ENCODE measurements at regions not wholly inside any gene's neighbourhood (a gene's known extent, or its start where the extent isn't known, plus 50 kb on each side); places are given as distances from the start of the nearest gene placed in this dataset.

DNA sequence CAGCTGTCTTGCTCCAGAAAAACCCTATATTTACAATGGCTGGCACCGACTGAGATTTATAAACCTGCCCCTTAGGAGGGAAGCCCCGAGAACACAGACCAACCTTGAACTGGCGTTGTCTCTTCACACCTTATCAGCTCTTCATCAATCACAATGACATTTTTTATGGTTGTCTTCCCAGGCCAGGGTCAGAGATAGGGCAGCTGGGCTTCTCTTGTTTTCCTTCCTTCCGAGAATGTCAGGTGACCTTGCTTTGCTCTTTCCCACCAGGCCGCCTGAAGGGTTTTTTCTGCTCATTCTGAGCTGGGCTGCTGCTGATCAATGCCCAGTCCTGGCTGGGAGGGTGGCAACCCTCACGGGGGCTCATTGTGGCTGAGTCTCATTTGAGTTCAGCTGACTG is 619.1 kb downstream of the CCDC171 start:
- no peak for DNase-seq

DNA sequence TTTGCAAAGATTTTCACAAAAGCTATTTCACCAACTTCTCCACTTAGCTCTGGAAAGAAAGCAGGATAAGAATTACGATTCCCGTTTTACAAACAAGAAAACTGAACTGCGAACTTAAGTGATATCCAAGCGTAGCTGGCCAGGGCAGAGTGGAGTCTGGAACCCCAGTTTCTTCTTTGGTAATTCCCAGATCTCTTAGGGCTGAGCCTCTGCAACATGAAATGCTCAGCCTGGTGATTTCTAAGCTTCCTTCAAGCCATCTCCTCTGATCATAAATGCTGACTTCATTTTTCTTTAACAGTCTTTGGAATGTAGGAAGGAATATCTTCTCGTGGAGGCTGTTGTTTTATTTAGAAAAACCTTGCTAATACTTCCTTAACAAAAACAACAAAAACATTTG is 620.0 kb downstream of the CCDC171 start:
- DNase-seq: no peak

DNA sequence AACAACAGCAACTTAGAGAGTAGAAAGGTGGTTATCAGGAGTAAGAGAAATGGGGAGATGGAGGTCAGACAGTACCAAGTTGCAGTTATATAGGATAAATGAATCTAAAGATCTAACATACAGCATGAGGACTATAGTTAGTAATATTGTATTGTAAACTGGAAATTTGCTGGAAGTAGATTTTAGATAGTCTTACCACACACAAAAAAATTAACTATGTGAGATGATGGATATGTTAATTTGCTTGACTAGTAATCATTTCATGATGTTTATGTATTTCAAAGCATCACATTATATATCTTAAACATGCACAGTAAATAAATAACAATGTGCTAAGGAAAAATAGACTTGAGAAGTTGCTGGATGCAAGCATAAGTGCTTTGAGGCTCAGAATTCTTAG is 622.1 kb downstream of the CCDC171 start:
- DNase-seq: no peak

DNA sequence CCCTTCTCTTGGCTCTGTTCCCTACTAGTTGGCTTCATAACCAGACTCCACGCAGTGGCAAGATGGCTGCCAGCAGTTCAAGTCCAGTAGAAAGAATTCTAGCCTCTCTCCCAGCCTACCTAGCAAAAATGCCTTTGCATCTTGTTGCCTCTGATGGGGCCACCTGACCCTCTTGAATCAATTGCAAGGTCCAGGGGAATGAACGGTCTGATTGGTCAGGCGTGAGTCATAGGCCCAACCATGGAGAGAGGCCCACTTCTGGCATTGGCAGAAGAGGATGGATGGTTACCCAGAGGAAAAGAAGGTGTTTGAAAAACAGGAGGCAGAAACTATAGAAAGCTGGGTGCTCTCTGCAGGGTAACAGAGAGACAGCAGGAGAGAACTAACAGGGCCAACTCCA is 622.6 kb downstream of the CCDC171 start:
- no peak for DNase-seq

DNA sequence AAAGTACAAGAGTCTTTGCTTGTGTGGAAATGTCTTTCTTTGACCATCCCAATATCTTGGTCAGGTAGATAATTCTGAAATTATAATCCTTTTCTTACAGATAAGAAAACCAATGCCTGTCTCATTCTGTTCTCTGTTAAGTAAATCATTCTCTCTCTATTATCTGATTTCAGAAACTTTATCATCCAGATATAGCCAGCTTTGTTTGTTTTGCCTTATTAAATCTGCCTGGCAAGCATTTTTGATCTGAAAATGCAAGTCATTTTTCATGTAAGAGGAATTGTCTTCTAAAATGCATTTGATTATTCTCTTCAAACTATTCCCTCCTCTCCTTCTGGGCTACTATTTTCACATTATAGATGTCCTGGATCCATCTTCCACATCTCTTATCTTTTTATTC is 625.5 kb downstream of the CCDC171 start:
- no peak for DNase-seq

DNA sequence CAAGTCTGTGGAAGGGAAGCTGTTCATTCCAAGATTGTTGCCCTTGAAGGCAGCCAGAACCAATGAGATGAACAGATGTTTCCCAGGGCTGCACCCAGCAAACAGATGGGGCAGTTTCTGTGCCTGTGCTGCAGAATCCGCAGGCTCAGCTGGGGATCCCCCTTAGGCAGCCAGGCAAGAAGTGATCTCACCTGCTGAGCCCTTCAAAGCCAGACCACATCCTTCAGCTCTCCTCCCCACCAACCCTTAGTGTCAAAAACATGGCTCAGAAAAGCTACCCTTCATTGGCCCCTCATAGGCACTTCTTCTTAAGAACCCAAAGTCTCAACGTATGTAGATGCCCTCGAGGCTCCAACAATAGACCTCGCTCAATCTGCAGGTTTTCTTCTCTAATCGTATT is 626.7 kb downstream of the CCDC171 start:
- no peak for DNase-seq

DNA sequence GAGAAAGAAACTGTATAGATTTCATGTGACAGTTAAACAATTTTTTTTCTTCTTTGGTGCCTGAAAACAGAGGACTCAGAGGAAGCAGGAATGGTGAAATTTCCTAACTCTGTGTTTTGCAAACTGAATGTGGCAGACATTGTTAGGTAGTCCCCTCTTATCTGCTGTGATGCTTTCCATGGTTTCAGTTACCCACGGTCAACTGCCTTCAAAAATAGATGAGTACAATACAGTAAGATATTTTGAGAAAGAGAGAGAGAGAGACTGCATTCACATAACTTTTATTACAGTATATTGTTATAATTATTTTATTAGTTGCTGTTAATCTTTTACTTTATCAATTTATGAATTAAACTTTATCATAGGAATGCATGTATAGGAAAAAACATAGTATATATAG is 627.2 kb downstream of the CCDC171 start:
- DNase-seq: no peak

DNA sequence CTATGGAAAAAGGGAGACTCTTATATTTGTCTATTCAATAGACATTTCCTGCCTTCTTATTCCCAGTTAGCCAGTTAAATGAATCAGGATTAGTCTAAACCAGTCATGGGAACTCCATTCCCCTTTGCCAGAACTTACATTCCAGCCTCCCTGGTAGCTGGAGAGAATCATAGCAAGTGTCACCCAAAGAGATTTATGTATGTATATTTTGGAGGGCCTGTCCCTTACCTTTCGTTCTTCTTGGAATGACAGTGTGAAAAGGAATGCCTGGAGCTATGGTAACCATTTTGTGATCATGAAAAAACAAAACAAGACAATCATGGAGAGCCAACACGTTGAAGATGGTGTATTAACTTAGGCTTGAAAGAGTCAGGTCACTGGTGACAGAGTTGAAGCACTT is 627.7 kb downstream of the CCDC171 start:
- no peak for DNase-seq

DNA sequence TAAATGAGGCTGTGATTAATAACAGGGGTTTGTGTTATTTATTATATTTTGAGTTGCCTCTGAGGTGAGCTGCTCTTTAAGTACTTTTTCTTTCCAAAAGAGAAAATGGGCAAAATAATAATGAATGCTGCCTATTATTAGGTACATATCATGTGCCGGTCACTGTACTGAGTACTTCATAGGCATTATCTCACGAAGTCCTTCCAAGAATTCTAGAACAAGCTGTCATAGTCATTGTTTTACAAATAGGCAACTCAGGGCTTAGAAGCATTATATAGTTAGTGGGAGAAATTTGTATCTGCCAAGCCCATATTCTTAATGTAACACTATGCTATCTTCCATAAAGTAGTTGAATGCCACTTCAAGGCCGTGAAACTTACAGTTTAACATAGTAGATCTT is 628.7 kb downstream of the CCDC171 start:
- DNase-seq: no peak

DNA sequence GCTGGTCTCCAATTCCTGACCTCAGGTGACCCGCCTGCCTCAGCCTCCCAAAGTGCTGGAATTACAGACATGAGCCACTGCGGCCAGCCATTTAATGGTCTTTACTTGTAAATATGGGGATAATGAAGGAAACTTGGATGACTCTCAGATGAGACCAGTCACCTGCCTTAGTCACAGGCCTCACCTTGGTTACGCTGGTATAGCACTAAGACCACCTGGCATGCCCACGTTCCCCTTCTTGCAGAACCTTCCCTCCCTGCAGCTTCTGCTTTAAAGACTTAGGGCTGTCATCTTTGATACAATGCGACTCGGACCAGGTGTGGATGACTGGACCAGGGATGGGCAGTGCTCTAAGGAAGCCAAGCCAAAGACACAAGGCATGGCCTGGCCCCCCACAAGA is 629.9 kb downstream of the CCDC171 start:
- no peak for DNase-seq

DNA sequence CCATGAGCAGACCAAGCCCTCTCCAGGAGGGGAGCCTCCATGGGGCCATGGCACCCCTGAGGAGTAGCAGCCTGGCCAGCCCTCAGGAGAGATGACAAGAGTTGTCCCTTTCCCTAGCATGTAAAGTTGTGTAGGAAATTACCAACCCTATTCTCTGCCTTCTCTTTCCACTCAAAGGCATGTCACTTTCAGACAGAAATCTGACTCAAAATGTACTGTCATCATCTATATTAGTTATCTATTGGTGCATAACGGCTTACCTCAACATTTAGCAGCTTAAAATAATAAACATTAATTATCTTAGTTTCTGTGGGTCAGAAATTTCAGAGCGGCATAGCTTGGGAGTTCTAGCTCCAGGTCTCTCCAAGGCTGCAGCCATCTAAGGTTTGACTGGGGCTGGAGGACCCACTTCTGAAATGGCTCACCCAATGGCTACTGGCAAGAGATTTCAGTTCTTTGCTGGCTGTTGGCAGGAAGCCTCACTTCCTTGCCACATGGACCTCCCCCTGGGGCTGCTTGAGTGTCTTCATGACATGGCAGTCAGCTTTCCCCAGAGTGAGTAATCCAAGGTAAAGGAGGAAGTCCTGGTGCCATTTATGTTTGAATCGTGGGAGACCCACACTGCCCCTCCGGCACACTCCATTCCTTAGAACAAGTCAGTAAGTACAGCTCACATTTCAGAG is 632.3 kb downstream of the CCDC171 start:
- DNase-seq: no peak

DNA sequence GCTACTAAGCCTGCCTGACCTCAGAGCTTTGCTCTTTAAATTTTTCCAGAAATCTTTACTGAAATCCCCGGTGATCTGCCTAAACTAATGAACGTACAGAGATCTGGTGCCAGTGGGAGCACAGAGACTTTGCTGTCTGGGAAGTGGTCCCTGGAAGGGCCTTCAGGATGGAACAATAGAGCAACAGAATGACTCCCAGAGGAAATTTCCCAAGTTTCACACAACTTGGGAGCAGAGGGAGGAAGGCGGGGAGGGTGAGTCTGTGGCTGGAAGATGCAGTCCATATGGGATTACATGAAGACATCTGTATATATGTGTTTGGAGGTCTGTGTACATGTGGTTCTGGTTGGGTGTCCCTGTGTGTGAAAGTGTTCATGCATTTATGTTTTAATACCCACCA is 638.3 kb downstream of the CCDC171 start:
- no peak for DNase-seq

DNA sequence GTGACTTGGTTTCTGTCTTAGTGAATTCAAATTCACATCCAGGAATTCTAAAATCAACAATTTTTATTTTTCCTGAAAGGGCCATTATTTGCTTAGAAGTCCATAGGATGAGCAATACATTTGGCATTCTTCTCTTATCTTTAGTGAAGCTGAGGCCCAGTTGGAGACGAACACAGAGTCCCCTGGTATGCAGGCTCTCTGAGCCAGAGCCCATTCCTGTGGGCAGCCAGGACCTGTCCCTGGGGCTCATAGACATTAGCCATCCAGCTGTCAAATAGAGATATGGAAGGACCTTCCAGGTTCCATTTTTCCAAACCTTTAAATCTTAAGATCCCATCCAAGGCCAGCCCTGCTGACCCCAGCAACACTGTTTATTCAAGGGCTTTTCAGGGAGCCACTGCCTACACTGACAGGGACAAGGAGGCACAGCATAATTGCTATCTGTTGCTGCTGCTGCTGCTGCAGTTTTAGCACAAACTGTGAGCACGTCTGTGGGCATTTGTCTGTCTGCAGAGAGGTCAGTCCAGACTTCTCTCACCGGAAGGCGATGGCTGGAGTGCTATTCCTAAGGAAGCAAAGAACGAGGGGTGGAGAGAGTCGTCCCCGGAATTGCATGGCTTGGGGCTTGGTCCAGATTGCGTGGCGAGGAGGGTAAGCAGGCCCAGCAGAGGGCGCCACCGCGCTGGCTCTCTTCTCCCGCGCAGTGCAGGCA is 639.0 kb downstream of the CCDC171 start:
- DNase-seq: no peak

DNA sequence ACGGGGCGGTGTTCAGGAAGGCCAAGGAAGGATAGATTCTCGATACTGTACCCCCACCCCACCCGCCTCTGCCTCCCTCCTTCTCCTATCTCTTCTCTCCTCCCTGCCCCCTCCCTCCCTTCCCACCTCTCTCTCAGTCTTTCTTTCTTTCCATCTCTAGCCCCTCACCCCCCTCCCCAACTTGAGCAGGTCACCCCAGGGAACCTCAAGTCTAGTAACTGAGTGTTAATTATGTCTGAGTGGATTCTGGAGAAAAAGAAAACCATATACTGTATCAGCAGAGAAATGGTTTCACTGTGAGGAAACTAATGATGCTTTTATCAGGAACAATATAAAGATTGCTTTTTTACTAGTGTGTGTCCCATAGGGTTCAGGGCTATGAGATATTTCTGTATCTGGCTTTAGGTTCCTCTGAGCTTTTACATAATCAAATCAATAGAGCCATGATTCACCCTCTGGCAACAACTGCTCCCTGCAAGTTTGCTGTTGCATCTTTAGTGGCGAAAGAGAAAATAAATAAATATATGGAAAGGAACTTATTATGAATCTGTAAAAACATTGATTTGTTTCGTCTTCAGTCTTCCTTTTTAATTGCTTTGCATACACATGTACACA is 639.7 kb downstream of the CCDC171 start:
- no peak for DNase-seq

DNA sequence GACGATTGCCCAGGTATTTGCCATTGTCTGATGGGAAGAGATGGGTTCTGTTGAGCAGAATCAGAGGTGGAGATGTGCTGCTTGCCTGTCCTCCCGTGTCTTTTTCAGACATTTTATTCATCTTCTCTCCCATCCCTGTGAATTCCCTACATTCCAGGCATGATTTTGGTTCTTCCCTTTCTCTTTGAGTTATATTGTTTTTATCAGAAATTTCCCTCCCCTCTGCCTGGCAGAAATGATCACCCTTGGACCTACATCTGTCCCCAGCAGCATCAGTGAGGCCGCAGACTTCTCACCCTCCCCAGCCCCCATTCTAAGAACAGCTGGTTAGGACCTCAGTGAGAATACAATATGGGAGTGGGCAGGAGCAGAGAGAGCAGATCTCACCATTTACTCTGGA is 640.2 kb downstream of the CCDC171 start:
- no peak for DNase-seq

DNA sequence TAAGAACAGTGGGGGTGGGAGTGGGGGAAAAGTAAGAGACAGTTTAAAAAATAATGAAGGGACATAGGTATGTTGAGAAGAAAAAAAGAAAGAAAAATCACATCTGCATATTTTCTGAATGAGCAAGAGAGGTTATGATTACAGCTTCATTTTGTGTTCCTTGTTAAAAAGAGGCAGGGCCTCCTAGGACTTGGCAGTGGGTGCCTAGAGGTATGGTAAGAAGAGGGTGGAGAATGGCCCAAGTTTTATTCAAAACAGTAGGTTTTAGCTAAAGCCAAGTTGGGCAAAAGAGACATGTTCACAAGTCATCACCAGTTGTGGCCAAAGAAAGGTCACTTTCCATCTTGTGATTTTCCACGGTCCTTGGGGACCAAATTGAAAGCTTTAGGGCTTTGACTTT is 643.4 kb downstream of the CCDC171 start:
- no peak for DNase-seq

DNA sequence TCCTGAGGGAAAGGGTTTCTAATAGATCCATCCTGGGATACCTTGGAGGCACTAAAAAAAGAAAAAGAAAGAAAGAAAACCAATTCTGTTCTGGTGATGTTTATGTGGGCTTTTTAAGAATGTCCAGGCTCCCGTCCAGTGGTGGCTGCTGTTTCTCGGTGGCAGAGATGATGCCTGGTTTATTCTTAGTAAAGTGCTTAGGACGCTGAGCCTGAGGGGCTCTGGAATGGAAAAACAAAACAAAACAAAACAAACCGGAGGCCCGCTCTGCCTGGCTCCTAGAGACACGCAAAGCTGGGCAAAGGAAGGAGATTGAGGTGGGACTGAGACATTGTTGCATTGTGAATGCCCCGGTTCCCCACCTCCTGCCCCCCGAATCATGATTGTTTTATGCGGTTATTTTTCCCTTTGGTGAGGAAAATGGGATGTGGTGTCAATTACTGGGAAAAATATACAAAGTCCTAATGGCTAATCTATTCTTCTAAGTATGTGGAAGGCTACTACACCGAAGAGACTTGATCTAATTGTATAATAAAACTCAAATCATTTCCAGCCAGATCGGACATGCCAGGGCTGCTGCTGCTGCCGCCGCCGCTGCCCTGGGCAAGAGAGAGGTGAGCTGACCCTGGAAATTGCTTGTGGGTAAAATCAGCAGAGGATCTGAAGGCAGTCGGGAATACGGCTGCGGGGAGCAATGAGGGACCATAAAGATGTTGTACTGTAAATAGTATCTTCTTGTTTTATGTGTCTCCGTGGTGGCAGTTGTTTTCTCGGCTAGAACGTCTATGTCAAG is 644.9 kb downstream of the CCDC171 start:
- no peak for DNase-seq

DNA sequence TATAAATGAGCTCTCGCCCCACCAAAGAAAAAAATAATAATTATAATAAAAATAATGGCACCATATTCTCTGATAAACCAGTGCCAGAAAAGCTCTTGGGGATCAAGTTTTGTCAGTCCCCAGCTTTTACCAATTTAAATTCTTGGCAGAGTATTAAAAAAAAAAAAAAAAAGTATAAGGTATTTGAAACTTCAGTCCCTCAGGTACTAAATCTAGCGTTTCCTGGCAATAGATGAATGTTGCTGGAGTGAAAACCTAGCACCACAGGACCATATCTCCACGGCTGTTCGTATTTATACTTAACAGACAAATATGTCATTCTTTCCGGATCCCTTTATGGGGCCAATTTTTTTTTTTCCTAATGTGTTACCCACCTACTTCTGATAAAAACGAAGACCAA is 646.2 kb downstream of the CCDC171 start:
- no peak for DNase-seq

DNA sequence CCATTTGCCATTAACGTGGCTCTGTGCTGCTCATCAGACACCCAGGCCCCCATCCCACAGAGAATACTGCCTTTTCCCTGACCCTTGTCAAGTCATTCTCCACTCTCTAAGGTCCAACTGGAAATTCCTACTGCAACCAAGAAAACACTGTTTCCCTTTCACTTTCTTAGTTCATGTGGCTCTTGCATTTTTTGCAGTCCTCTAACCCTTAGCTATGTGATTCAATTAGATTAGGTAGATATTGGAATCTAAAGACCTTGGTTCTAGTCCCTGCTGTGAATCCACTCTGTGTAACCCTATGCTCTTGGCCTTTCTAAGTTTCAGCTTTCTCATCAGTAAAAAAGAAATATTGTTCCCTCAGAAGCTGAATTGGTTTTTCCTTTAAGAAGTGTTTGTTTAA is 649.4 kb downstream of the CCDC171 start:
- no peak for DNase-seq

DNA sequence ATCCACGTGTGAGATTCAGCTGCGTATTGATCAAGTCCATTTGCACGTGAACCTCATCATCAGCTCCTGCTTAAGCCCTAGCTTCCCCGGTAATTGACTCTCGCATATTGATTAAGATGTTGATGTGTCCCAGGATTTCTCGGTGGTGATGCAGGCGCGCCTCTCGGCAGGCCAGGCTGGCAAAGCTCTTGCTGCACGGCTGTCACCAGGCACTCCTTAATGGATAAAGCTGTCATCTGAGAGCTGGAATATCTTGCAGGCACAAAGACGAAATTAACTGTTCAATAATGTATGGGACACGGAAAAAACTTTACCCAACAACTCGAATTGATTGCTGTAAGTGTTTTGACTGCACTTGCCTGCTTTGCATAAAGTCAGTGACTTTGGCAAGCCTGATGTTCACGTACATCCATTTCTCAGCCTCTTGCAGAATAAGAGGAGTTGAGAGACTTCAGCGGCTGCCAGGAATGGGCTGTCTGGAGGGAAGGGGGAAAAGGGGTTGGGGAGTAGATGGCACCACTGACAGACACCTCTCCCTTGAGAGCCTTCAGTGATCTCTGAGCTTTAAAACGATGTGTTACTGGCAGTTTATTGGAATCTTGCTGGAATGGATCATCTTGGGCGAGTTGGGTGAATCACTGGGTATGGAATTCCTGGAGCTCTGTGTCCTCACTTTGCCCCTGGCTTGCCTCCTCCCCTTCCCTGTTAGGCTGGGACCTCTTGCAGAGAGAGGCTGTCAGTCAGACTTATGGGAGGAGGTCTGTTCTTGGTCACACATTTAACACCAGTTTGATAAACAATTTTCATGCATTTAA is 650.3 kb downstream of the CCDC171 start:
- DNase-seq: no peak

DNA sequence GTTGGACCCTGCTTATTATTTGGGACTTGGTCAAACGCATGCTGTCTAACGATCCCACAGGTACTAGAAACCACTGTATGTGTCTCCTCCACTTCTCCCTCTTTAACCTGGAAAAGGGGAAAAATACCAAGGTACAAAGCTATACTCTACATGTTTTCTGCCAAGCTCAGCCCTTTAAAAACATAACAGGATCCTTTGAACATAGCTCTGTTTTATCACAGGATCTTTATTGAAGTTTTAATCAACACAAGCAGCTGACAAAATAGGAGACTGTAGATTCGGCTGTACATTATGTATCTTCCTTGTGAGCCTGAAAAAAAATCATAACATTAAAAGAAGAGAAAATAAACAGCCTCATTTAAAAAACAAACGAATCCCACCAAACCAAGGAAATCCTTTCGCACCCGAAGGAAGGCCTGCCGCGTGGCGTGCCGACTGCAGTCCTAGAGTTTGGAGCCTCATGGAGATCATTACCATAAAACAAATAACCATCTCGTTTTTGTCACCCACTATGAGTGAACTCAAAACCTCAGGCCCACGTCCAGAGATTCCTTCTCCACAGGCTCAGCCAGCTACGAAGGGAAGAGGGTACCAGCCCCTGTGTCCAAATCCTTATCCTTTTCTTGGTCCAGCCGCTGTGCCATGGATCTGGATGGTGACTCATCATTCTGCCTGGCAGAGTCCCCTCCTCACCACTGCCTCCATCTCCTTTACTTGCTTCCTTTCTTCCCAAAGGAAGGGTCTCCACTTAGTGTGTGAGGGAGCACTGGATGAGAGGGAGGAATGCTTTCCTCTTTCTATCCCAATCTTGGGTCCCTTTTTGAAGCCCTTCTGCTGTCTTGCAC is 651.1 kb downstream of the CCDC171 start:
- no peak for DNase-seq

DNA sequence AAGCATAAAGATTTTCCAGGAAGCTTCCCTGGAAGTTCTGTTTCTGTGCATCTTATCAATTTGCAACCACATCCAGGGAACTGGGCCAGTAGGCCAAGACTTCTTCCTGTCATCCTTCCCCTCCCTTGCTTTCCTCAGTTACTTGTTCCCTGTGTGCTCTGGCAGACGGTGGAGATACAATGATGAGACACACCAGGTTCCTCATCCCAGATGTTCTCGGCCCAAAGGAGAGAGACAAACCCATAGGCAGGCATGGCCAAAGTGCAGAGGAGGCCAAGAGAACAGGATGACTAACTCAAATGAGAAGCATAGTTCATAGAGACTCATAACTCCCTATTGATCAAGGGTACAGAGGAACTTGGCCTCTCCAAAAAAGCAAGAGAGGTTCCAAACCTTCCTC is 652.6 kb downstream of the CCDC171 start:
- no peak for DNase-seq

All from activated effector memory CD4-positive, alpha-beta T cell treated with anti-CD3 and anti-CD28 coated beads, Interleukin-2, amount 50 U/mL, for 16 hours (primary cell).